Type B pancreatic cell (in vitro differentiated cells): ENCODE measurements at regions not wholly inside any gene's neighbourhood (a gene's known extent, or its start where the extent isn't known, plus 50 kb on each side); places are given as distances from the start of the nearest gene placed in this dataset.

Source experiments
- DNase-seq: peaks from one replicate; pipeline ENCODE4 v3.0.0; 2021; ENCODE audit warnings: mixed read lengths; ENCODE audit not compliant: unreplicated experiment; ENCODE audit errors: extremely low spot score
- H3K27ac Mint-ChIP-seq: 2 replicates; pipeline ENCODE4 v1.8.0; 2021; ENCODE audit warnings: mild to moderate bottlenecking, mixed read lengths
- H3K27me3 Mint-ChIP-seq: 2 replicates; pipeline ENCODE4 v1.8.0; 2021; ENCODE audit warnings: mixed read lengths
- H3K36me3 Mint-ChIP-seq: 2 replicates; pipeline ENCODE4 v1.8.0; 2021; ENCODE audit warnings: mixed read lengths
- H3K4me1 Mint-ChIP-seq: one replicate; pipeline ENCODE4 v1.8.0; 2021; ENCODE audit warnings: mixed read lengths; ENCODE audit not compliant: unreplicated experiment
- H3K4me3 Mint-ChIP-seq: 2 replicates; pipeline ENCODE4 v1.8.0; 2021; ENCODE audit warnings: mild to moderate bottlenecking, mixed read lengths
- H3K9me3 Mint-ChIP-seq: 2 replicates; pipeline ENCODE4 v1.8.0; 2021; ENCODE audit warnings: mixed read lengths
- TF ChIP-seq, protein P1 (sequence below): fragments of 200-600 bp; sonication (generic); conservative IDR thresholded peaks from 2 replicates; pipeline ENCODE4 v1.5.0; 2021; ENCODE audit warnings: antibody characterized with exemption, mild to moderate bottlenecking

DNA sequence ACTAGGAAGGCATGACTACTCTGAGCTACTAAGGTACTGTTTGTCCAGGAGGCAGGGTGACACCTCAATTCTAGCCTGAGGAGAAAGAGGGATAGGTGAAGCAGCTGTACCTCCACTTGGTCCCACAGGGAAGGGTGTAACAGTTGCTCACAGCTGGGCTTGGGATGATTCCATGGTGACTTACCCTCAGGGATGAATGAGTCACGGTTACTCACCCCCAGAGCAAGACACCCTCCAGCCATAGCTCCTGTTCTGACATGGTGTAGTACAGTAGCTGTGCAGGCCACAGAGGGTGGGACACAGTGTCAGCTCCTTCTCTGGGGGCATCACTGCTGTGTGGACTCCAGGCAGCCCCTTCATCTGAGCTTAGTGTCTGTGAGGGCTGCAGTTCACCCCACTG lies 868.6 kb upstream of the SEMA6D start:
- H3K4me3 Mint-ChIP-seq = no peak overlapping the region
- no peaks in the 10 kb centered on the region for H3K36me3 Mint-ChIP-seq
- DNase-seq = no peak
- TF ChIP-seq, protein P1, sequence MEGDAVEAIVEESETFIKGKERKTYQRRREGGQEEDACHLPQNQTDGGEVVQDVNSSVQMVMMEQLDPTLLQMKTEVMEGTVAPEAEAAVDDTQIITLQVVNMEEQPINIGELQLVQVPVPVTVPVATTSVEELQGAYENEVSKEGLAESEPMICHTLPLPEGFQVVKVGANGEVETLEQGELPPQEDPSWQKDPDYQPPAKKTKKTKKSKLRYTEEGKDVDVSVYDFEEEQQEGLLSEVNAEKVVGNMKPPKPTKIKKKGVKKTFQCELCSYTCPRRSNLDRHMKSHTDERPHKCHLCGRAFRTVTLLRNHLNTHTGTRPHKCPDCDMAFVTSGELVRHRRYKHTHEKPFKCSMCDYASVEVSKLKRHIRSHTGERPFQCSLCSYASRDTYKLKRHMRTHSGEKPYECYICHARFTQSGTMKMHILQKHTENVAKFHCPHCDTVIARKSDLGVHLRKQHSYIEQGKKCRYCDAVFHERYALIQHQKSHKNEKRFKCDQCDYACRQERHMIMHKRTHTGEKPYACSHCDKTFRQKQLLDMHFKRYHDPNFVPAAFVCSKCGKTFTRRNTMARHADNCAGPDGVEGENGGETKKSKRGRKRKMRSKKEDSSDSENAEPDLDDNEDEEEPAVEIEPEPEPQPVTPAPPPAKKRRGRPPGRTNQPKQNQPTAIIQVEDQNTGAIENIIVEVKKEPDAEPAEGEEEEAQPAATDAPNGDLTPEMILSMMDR = no peak
- H3K27ac Mint-ChIP-seq = no peak overlapping the region
- no peaks in the 10 kb centered on the region for H3K9me3 Mint-ChIP-seq
- H3K4me1 Mint-ChIP-seq = no peaks in the 10 kb centered on the region
- H3K27me3 Mint-ChIP-seq = no peaks in the 10 kb centered on the region

DNA sequence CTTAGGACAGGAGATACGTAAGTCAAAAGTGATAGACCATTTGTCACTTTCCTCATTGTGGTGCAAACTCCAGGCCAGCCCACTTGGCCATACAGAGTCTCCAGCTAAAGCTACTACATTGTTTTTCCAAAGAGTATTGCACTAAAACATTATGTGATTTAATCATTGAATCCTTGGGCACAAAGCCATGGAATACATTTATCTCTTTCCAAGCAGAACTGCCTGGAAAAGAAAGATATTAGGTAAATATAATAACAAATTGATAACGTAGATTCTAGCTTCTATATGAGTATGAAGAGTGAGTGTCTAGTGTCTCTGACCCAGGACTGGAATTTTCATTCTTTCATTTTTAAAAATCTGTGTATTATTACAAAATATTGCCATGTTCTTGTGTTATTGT lies 863.7 kb upstream of the SEMA6D start:
- Mint-ChIP-seq H3K4me1 (peaks cover 5% of the 10 kb centered on the region), H3K27ac (no peak overlapping the region), H3K4me3 (no peak overlapping the region), H3K27me3 (peaks cover 2% of the 10 kb centered on the region), H3K36me3 (no peaks in the 10 kb centered on the region), H3K9me3 (peaks cover 7% of the 10 kb centered on the region)
- TF ChIP-seq, protein P1 = no peak
- no peak for DNase-seq

DNA sequence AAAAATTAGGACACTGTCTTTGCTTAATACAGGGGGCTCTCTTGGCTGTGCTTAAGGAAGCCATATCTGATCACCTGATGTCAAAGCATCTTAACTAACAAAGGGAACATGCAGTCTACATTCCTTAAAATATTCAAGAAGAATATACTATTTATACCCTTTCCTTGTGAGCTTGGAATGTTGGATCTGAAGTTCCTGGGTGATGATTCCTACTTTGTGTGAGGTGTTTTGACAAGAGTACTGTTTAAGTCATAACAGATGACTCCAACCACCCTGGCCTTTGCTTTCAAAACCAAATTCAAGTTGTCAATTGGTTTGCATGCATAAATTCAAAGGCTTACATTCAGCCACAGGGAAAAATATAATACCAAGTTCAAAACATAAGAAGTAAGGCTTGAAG lies 862.7 kb upstream of the SEMA6D start:
- H3K27ac Mint-ChIP-seq = no peak overlapping the region
- no peak for DNase-seq
- peaks cover 7% of the 10 kb centered on the region for H3K9me3 Mint-ChIP-seq
- peaks cover 5% of the 10 kb centered on the region for H3K4me1 Mint-ChIP-seq
- H3K4me3 Mint-ChIP-seq = no peak overlapping the region
- no peaks in the 10 kb centered on the region for H3K36me3 Mint-ChIP-seq
- TF ChIP-seq, protein P1 = no peak
- peaks cover 2% of the 10 kb centered on the region for H3K27me3 Mint-ChIP-seq

DNA sequence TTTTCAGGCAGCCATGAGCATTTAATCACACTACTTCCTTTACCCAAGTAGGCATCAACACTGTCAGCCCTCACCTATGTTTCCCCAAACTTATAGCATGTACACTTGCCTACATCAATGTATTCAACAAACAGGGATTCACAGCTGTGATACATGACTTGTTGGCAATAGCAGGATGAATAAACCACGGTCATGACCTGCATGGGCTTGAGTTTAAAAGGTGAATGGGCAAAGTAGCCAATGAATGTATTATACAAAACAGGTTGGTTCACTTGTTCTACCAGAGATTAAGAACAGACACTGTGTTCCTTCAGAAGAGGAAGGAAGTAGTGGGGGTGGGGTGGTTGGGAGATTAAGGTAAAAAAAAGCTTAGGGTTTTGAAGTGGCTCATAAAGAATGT lies 861.9 kb upstream of the SEMA6D start:
- Mint-ChIP-seq H3K27me3 (peaks cover 2% of the 10 kb centered on the region), H3K9me3 (peaks cover 7% of the 10 kb centered on the region), H3K36me3 (no peaks in the 10 kb centered on the region), H3K27ac (no peak overlapping the region), H3K4me1 (peaks cover 5% of the 10 kb centered on the region), H3K4me3 (no peak overlapping the region)
- TF ChIP-seq, protein P1 = no peak
- DNase-seq = no peak

DNA sequence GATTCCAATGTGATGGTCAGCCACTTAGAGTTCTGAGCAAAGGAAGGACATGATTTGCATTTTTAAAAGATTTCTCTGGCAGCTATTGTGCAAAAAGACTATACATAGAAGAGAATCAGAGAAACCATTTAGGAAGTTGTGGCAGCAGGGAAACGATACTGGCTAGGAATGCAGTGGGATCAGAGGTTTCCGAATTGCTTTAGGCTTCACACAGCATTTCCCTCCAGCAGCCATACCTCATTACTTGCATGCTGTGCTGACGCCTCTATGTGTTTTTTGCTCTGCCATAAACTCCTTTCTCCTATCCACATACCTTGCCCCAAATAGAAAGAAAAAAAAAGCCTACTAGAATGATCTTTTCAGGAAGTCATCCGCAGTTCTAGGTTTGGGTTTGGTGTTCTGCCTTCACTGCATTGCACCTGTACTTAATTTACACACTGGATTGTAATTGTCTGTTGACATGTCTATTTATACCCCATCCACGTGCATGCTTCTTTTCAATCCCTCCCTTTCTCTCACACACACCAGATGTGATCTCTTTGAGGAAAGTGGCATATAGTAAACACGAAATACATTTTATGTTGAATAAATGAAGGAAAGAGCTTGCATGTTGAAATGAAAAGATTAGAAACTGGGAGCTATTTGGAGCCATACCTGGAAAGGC lies 860.3 kb upstream of the SEMA6D start:
- no peak for DNase-seq
- no peak overlapping the region for H3K27ac Mint-ChIP-seq
- TF ChIP-seq, protein P1 = no peak
- H3K27me3 Mint-ChIP-seq = peaks cover 3% of the 10 kb centered on the region
- H3K4me3 Mint-ChIP-seq = no peak overlapping the region
- H3K36me3 Mint-ChIP-seq = no peaks in the 10 kb centered on the region
- H3K4me1 Mint-ChIP-seq = peaks cover 5% of the 10 kb centered on the region
- peaks cover 7% of the 10 kb centered on the region for H3K9me3 Mint-ChIP-seq

DNA sequence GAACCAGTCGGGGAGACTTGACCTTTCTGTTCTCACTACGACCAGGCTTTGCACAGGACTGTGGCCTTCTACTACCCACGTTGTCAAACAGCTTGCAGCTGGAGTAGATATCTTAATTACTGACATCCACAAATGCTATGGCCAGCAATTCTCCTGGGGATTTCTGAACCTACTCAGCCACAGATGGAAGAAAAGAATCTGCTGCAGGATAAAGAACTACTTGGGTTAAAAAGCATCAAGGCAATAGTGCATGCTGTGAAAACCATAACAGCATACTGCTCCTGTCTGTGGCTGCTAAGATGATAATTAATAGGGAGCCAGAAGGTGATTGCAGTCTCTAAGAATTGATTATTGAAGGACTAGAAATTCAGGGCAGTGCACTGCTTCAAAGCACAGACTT lies 859.2 kb upstream of the SEMA6D start:
- H3K27me3 Mint-ChIP-seq = peaks cover 7% of the 10 kb centered on the region
- H3K4me1 Mint-ChIP-seq = peaks cover 5% of the 10 kb centered on the region
- DNase-seq = no peak
- no peak overlapping the region for H3K27ac Mint-ChIP-seq
- H3K9me3 Mint-ChIP-seq = peaks cover 7% of the 10 kb centered on the region
- H3K4me3 Mint-ChIP-seq = no peak overlapping the region
- TF ChIP-seq, protein P1 = no peak
- H3K36me3 Mint-ChIP-seq = no peaks in the 10 kb centered on the region
